CD14-positive monocyte (primary cell): ENCODE measurements at regions not wholly inside any gene's neighbourhood (a gene's known extent, or its start where the extent isn't known, plus 50 kb on each side); places are given as distances from the start of the nearest gene placed in this dataset.

ENCODE experiments used
- DNase-seq, 3 donors: peaks; one replicate each; pipeline ENCODE4 v3.0.0-alpha.2; 2011 to 2022
- H2AFZ ChIP-seq: 2 replicates; pipeline ENCODE4 v1.6.0; 2012; ENCODE audit warnings: mild to moderate bottlenecking, low read depth, low read length, inconsistent platforms; ENCODE audit not compliant: insufficient read depth, poor library complexity, severe bottlenecking
- H3K27ac ChIP-seq, 2 donors: 1 replicate in 1 of 2; 2 replicates in 1 of 2; pipeline ENCODE4 v1.5.1; 2012 to 2013; ENCODE audit warnings: low read length in 2 of 2, control low read depth in 1 of 2, inconsistent platforms in 1 of 2, low read depth in 1 of 2, mild to moderate bottlenecking in 1 of 2
- H3K27me3 ChIP-seq, 2 donors: one replicate each; pipeline versions ENCODE4 v1.6.0 to v1.6.1; 2011 to 2013; ENCODE audit warnings: low read length in 2 of 2; ENCODE audit not compliant: control insufficient read depth in 2 of 2, insufficient read depth in 2 of 2
- H3K36me3 ChIP-seq, 2 donors: replicated peaks in 1 of 2; 1 replicate in 1 of 2; 2 replicates in 1 of 2; pipeline versions ENCODE4 v1.5.1 to v1.6.1; 2012 to 2013; ENCODE audit warnings: low read length in 2 of 2, control low read depth in 1 of 2, inconsistent platforms in 1 of 2, mild to moderate bottlenecking in 1 of 2; ENCODE audit not compliant: insufficient read depth in 2 of 2, control insufficient read depth in 1 of 2
- H3K4me1 ChIP-seq, 2 donors: 1 replicate in 1 of 2; 2 replicates in 1 of 2; pipeline versions ENCODE4 v1.5.1 to v1.6.1; 2012 to 2013; ENCODE audit warnings: low read length in 2 of 2, control low read depth in 1 of 2, inconsistent platforms in 1 of 2, mild to moderate bottlenecking in 1 of 2, moderate library complexity in 1 of 2; ENCODE audit not compliant: insufficient read depth in 2 of 2, control insufficient read depth in 1 of 2
- H3K4me2 ChIP-seq: replicated peaks from 2 replicates; pipeline ENCODE3; 2012; ENCODE audit warnings: low read length, moderate library complexity, mild to moderate bottlenecking; ENCODE audit not compliant: poor library complexity, severe bottlenecking; ENCODE audit errors: extremely low read depth
- H3K4me3 ChIP-seq, 3 experiments: fragments of 200-600 bp in 1 of 3; sonication (generic) in 1 of 3; replicated peaks in 1 of 3; 1 replicate in 2 of 3; 2 replicates in 1 of 3; pipeline ENCODE4 v1.5.1; 2011 to 2013; ENCODE audit warnings: low read length in 3 of 3, mild to moderate bottlenecking in 3 of 3, control low read depth in 2 of 3, low read depth in 2 of 3, inconsistent platforms in 1 of 3, moderate library complexity in 1 of 3
- H3K79me2 ChIP-seq: 2 replicates; pipeline ENCODE4 v1.6.0; 2012; ENCODE audit warnings: mild to moderate bottlenecking, control low read depth, inconsistent platforms, low read length, moderate library complexity; ENCODE audit not compliant: insufficient read depth
- H3K9ac ChIP-seq: 2 replicates; pipeline ENCODE4 v1.6.0; 2017; ENCODE audit warnings: low read length, mild to moderate bottlenecking; ENCODE audit not compliant: insufficient read depth, poor library complexity, severe bottlenecking
- H3K9me3 ChIP-seq, 2 donors: replicated peaks in 1 of 2; 1 replicate in 1 of 2; 2 replicates in 1 of 2; pipeline versions ENCODE4 v1.5.1 to v1.6.1; 2012 to 2013; ENCODE audit warnings: low read length in 2 of 2, control low read depth in 1 of 2; ENCODE audit not compliant: control insufficient read depth in 1 of 2, insufficient read depth in 1 of 2
- H4K20me1 ChIP-seq: 2 replicates; pipeline ENCODE4 v1.6.0; 2012; ENCODE audit warnings: mild to moderate bottlenecking, low read length, control low read depth, moderate library complexity; ENCODE audit not compliant: insufficient read depth
- H3K27ac Mint-ChIP-seq, 7 donors: one replicate each; pipeline ENCODE4 v1.8.0; 2020; ENCODE audit warnings: mild to moderate bottlenecking in 7 of 7, mixed read lengths in 7 of 7, moderate library complexity in 6 of 7, inconsistent platforms in 2 of 7
- H3K27me3 Mint-ChIP-seq, 3 donors: one replicate each; pipeline ENCODE4 v1.8.0; 2021 to 2022; ENCODE audit warnings: low read depth in 3 of 3, mild to moderate bottlenecking in 3 of 3, mixed read lengths in 3 of 3, moderate library complexity in 3 of 3, inconsistent platforms in 1 of 3
- H3K36me3 Mint-ChIP-seq, 2 donors: one replicate each; pipeline ENCODE4 v1.8.0; 2020; ENCODE audit warnings: mixed read lengths in 2 of 2, inconsistent platforms in 1 of 2, mild to moderate bottlenecking in 1 of 2
- H3K4me1 Mint-ChIP-seq: one replicate; pipeline ENCODE4 v1.8.0; 2020; ENCODE audit warnings: mild to moderate bottlenecking, mixed read lengths
- H3K4me3 Mint-ChIP-seq, 2 donors: one replicate each; pipeline ENCODE4 v1.8.0; 2020; ENCODE audit warnings: mild to moderate bottlenecking in 2 of 2, mixed read lengths in 2 of 2, moderate library complexity in 1 of 2
- H3K9me3 Mint-ChIP-seq, 7 donors: one replicate each; pipeline ENCODE4 v1.8.0; 2020 to 2022; ENCODE audit warnings: mixed read lengths in 7 of 7, mild to moderate bottlenecking in 6 of 7, moderate library complexity in 6 of 7, inconsistent platforms in 2 of 7
- CTCF ChIP-seq: fragments of 200-600 bp; IDR thresholded peaks from one replicate; pipeline ENCODE4 v1.8.0; 2022; ENCODE audit warnings: antibody characterized with exemption, mild to moderate bottlenecking
- WGBS: methylation state at CpG from one replicate; pipeline ENCODE4 v1.1.5; 2013; ENCODE audit warnings: missing lambda C conversion rate; ENCODE audit not compliant: insufficient coverage; 5-methylcytosine and 5-hydroxymethylcytosine counted together
- intact Hi-C, 2 donors: fragments of 100-400 bp; cut with micrococcal nuclease; formaldehyde crosslinking; loops; one replicate each; pipeline versions ENCODE4 v1.15.0 to v1.15.1; 2023

- H3K4me3 Mint-ChIP-seq: no peak overlapping the region
- DNase-seq: no peak
- no peaks in the 10 kb centered on the region for H3K36me3 ChIP-seq
- 100% methylated on average over 3 of the region's 5 CpGs for WGBS
- peaks cover 0 to 2% (median 0%) of the 10 kb centered on the region in 3 donors for H3K27me3 Mint-ChIP-seq
- H3K27me3 ChIP-seq: no peaks in the 10 kb centered on the region
- H3K9ac ChIP-seq: no peak overlapping the region
- H3K79me2 ChIP-seq: no peaks in the 10 kb centered on the region
- H3K4me2 ChIP-seq: no peak overlapping the region
- H3K27ac ChIP-seq: no peak overlapping the region
- no peaks in the 10 kb centered on the region for H3K36me3 Mint-ChIP-seq
- no peak overlapping the region for H3K4me3 ChIP-seq
- no peaks in the 10 kb centered on the region for H3K4me1 ChIP-seq
- intact Hi-C loops: no loop called here
- H3K27ac Mint-ChIP-seq: no peak overlapping the region
- no peak for TF ChIP-seq CTCF
- H3K9me3 ChIP-seq: no peaks in the 10 kb centered on the region
- H3K9me3 Mint-ChIP-seq: peaks cover 0 to 11% (median 0%) of the 10 kb centered on the region in 7 donors
- H3K4me1 Mint-ChIP-seq: no peaks in the 10 kb centered on the region
- H4K20me1 ChIP-seq: no peaks in the 10 kb centered on the region
- H2AFZ ChIP-seq: no peak overlapping the region
Measured at GRCh38 chr6:122081921-122082320, 317.5 kb upstream of the HSF2 start.

- Histone ChIP-seq H3K4me1 (no peaks in the 10 kb centered on the region), H2AFZ (no peak overlapping the region), H3K4me2 (no peak overlapping the region), H3K9me3 (no peaks in the 10 kb centered on the region), H3K27ac (no peak overlapping the region), H3K79me2 (no peaks in the 10 kb centered on the region), H3K27me3 (no peaks in the 10 kb centered on the region), H3K9ac (no peak overlapping the region), H3K36me3 (no peaks in the 10 kb centered on the region), H3K4me3 (no peak overlapping the region), H4K20me1 (no peaks in the 10 kb centered on the region)
- Mint-ChIP-seq H3K4me3 (no peak overlapping the region), H3K36me3 (no peaks in the 10 kb centered on the region), H3K27ac (no peak overlapping the region), H3K27me3 (peaks cover 0 to 2% (median 0%) of the 10 kb centered on the region in 3 donors), H3K9me3 (peaks cover 0 to 7% (median 0%) of the 10 kb centered on the region in 7 donors), H3K4me1 (no peaks in the 10 kb centered on the region)
- TF ChIP-seq CTCF: no peak
- DNase-seq: no peak
- intact Hi-C loops: no loop called here
- WGBS: 92% methylated on average over 13 of the region's 13 CpGs
Measured at GRCh38 chr6:122082370-122082769, 317.1 kb upstream of the HSF2 start.
